GM12872 (cell line): ENCODE measurements at regions not wholly inside any gene's neighbourhood (a gene's known extent, or its start where the extent isn't known, plus 50 kb on each side); places are given as distances from the start of the nearest gene placed in this dataset.

Experiments
- TF ChIP-seq, protein P1 (sequence below): IDR thresholded peaks from 3 replicates; pipeline ENCODE4 v1.5.1; 2011; ENCODE audit warnings: low read depth, mild to moderate bottlenecking, low read length, moderate library complexity; ENCODE audit not compliant: insufficient read depth

DNA sequence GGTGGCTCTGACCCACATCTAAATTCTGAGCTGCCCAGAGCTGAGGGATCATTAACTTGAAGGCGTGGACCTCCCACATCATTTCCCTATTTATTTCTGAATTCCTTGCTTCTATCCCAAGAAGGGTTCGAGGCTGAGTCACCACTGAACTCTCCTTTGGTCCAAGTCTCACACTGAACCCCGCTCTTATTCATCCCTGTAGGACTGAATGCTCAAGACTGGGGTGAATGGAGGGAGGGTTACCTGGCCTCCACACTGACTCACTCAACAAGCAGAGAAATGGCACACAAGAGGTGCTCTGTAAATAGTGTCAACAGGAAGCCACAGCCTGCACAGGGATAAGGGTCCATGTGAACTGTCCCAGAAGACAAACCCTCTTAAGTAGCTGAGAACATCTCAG, 79.1 kb upstream of the FSTL4 start:
- TF ChIP-seq, protein P1, sequence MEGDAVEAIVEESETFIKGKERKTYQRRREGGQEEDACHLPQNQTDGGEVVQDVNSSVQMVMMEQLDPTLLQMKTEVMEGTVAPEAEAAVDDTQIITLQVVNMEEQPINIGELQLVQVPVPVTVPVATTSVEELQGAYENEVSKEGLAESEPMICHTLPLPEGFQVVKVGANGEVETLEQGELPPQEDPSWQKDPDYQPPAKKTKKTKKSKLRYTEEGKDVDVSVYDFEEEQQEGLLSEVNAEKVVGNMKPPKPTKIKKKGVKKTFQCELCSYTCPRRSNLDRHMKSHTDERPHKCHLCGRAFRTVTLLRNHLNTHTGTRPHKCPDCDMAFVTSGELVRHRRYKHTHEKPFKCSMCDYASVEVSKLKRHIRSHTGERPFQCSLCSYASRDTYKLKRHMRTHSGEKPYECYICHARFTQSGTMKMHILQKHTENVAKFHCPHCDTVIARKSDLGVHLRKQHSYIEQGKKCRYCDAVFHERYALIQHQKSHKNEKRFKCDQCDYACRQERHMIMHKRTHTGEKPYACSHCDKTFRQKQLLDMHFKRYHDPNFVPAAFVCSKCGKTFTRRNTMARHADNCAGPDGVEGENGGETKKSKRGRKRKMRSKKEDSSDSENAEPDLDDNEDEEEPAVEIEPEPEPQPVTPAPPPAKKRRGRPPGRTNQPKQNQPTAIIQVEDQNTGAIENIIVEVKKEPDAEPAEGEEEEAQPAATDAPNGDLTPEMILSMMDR = no peak

DNA sequence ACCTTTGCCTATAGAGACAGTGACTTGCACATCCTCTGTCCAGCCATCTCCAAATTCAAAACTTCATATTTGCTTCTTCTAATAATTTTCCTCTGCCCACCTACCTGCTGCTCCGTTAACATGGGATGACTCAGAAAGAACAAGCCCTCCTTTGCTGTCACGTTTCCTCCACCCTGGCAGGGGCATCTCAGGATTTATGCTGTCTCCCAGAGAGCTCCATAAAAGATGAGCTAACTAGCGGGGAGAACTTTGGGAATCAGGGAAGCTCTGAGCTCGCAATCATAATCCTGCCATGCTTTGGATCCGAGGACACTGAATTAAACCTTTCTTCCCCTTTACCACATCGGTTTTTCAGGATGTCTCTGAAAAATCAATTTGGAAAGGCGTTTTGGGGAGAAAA, 78.4 kb upstream of the FSTL4 start:
- TF ChIP-seq, protein P1 = no peak

DNA sequence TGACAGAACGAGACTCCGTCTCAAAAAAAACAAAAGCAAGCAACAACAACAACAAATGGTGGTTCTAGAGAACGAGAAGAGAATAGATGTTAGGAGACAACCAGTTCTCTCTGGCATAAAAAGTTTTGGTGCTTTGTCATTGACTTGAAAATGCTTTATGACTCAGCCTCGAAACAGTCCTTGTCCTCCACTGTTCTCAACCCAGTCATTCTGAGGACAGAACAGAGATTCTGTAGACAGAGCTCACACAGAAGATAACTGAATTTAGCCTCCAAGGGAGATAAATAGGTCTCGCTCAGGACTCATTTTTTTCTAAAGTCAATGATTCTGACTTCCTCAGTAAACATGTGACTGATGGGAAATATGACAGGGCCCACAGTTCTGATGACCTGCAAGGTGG, 76.0 kb upstream of the FSTL4 start:
- TF ChIP-seq, protein P1 = no peak

DNA sequence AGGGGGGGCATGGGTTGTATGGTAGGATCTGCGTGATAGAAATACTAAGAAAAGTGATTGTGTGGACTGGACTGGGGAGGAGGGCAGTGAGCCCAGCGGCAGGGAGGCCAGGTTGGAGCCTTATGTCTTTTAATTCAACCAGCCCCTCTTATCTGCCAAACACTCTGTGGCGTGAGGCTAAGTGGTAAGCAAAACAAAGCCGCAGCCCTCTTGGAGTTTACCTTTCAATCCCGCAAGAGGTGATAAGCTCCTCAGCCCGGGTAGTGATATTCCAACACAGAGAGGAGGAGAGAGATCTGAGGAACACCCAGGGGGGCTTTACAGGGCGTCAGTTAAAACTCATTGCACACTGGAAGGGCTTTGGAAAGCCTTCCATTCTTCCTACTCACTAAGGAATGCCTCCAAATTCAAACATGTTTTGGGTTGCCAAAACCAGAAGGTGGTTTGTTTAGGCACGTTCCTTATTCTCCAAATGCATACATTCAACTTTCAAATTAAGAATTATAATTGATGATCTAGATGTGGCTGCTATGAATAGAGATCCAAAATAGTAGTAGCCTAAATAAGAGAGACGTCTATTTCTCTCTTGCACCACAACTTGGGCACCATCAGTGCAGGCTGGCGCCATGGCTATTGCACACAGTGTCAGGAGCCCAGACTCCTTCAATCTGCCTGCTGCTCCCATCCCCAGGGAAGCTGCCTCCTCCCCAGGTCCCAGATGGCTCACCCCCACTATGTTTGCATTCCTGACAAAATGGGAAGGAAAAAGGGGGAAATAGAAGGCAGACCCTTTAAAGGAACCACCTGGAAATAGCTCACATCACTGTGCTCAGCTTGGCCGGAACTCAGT, 75.1 kb upstream of the FSTL4 start:
- TF ChIP-seq, protein P1 = no peak

DNA sequence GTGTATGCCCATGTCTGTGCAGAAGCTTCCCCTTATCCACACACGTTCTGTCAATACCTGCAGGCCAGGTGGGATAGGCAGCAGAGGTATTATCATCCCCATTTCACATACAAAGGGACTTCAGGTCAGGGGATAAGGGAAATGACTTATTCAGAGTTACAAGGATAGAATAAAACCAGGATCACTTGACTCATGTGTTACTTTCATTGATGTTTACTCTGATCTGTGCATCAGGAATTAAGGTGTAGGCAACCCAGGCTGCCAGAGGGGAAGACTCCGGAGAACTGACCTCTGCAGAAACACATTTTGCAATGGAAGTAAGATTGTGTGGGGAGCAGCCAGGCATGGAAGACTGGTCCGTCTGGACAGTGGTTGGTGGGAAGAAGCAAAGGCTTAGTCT, 74.2 kb upstream of the FSTL4 start:
- TF ChIP-seq, protein P1 = no peak

DNA sequence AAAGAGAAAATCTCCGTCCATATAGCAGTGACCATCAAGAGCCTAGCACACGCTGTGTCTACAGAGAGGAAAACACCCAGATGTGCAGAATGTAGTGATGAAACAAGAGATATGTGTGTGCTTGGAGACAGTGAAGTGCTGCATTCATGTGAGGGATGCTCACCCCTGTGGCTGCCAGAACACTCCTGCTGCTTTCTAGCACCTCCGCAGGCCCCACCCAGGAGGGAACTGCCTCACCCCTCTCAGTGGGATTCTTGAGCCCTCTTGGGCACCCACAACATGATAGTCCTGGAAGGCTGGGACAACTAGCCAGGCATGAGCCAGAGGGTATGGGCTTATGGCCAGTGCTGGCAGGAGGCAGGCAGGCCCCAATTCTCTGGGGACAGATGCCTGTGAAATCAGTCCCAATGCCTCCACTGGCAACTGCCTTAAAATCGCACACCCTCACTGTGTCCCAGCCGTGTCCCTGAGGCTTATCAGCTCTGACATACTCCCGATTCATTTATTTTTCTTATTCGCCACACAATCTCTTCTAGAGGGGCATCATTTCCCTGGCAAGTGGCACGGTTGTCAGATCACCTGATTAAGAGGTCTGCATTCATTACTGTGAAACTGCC, 73.2 kb upstream of the FSTL4 start:
- TF ChIP-seq, protein P1 = no peak

DNA sequence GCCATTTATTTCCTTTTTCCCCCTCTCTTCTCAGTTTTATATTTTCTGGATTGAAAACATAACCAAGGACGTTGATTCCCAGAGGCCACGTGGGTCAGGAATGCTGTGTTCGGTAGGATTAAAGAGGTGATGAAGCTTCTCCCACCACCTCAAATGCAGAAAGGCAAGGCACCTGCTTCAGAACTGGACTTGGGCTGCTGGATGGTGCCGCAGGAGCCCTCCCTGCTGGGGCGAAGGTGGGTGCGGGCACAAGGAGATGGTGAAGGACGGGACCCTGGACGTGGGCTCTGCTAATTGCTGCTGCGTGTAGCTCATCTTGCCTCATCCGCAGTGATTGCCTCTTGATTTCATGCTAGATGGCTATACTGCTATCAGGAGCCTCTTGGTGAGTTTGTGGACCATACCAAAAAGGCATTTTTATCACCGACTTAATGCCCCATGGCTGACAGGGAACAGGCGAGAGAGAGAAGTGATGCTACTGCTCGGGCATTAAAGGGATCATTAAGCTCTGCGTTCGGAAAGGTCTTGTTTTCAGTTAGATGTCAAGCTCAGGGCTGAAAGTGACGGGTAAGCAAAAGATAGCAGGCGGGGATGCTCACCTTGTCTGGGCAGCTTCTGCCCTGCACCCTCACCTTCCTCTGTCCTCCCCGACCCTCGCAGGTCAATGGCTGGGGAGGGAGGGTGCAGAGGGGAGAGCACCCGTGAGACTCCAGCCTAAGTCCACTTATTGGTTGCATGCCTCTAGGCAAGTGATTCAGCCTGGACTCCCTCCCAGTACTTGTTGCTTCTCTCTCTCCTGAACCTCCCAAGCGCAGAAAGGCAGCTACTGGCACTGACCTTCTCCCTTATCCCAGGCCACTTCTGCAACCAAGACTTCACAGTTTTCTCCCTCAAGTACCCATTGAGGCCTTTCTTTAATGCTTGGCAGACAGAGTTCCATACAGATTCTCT, 71.6 kb upstream of the FSTL4 start:
- TF ChIP-seq, protein P1 = no peak
